Keratinocyte (primary cell): ENCODE measurements at regions not wholly inside any gene's neighbourhood (a gene's known extent, or its start where the extent isn't known, plus 50 kb on each side); places are given as distances from the start of the nearest gene placed in this dataset.

Source experiments
- EZH2 ChIP-seq: IDR thresholded peaks from one replicate; pipeline ENCODE4 v1.6.1; 2012; ENCODE audit warnings: inconsistent platforms, mild to moderate bottlenecking, low read length, moderate library complexity
- TF ChIP-seq, protein P1 (sequence below), 3 experiments: IDR thresholded peaks in 1 of 3; conservative IDR thresholded peaks in 1 of 3; optimal IDR thresholded peaks in 1 of 3; 2 replicates in 2 of 3; 3 replicates in 1 of 3; pipeline versions ENCODE3 to v1.5.1; 2011; ENCODE audit warnings: low read length in 3 of 3, mild to moderate bottlenecking in 3 of 3, moderate library complexity in 2 of 3, control low read depth in 1 of 3, inconsistent platforms in 1 of 3; ENCODE audit not compliant: insufficient read depth in 2 of 3; ENCODE audit errors: extremely low read depth in 1 of 3

DNA sequence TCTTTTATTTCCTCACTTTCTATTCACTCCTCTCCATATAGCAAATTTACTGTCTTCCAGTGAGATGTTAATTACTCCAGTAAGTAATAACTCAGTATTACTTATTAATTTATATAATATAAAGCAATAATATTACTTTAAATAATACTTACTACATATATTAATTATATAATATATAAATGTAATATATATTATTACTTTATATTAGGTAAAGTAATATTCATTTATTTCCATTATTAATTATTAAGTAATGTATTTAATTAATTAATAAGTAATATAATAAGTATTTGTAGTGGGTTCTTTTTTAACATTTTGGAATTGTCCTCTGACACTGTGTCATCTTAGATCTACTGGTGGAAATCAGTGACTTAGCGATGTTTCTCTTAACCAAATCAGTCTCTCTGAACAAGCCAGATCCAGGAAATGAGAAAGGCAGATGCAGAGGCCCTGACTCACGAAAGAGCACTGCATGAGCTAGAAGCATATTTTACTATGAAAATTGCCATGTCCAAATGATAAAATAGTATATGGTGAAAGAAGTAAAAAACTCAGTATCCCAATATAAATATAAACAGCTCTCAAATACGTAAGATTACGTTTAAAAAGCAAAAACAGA is 115.9 kb downstream of the DSEL start:
- TF ChIP-seq, protein P1, sequence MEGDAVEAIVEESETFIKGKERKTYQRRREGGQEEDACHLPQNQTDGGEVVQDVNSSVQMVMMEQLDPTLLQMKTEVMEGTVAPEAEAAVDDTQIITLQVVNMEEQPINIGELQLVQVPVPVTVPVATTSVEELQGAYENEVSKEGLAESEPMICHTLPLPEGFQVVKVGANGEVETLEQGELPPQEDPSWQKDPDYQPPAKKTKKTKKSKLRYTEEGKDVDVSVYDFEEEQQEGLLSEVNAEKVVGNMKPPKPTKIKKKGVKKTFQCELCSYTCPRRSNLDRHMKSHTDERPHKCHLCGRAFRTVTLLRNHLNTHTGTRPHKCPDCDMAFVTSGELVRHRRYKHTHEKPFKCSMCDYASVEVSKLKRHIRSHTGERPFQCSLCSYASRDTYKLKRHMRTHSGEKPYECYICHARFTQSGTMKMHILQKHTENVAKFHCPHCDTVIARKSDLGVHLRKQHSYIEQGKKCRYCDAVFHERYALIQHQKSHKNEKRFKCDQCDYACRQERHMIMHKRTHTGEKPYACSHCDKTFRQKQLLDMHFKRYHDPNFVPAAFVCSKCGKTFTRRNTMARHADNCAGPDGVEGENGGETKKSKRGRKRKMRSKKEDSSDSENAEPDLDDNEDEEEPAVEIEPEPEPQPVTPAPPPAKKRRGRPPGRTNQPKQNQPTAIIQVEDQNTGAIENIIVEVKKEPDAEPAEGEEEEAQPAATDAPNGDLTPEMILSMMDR (optimal IDR thresholded peaks at IDR 0.05 in 1 of 3, IDR thresholded peaks at IDR 0.05 in 1 of 3, conservative IDR thresholded peaks at IDR 0.05 in 1 of 3; ENCODE audit: extremely low read depth in 1 of 3, insufficient read depth in 2 of 3, low read length in 3 of 3): no peak
- no peak for TF ChIP-seq EZH2
